ENCODE measurements at regions not wholly inside any gene's neighbourhood (a gene's known extent, or its start where the extent isn't known, plus 50 kb on each side); places are given as distances from the start of the nearest gene placed in this dataset.

- Histone ChIP-seq H3K9me3 (no peaks in the 10 kb centered on the region), H3K36me3 (no peaks in the 10 kb centered on the region), H3K27me3 (no peaks in the 10 kb centered on the region), H3K4me3 (replicated peaks in 1 of 3) (no peak overlapping the region), H3K27ac (no peak overlapping the region), H3K4me1 (no peaks in the 10 kb centered on the region)
- 81 to 86% methylated on average over 1 of the region's 1 CpG for WGBS, 2 donors
- intact Hi-C loops (cut with DNase I), result no loop called here
- DNase-seq, result no peak
- TF ChIP-seq POLR2A (IDR thresholded peaks at IDR 0.05) (no peak), CTCF (IDR thresholded peaks at IDR 0.05) (no peak)
Measured at GRCh38 chr2:114170070-114170469, 272.4 kb upstream of the DPP10 start.

- DNase-seq, result no peak
- intact Hi-C loops (cut with DNase I), result no loop called here
- Histone ChIP-seq H3K4me3 (replicated peaks in 1 of 3) (no peak overlapping the region), H3K36me3 (no peaks in the 10 kb centered on the region), H3K4me1 (no peaks in the 10 kb centered on the region), H3K27me3 (no peaks in the 10 kb centered on the region), H3K27ac (no peak overlapping the region), H3K9me3 (no peaks in the 10 kb centered on the region)
- TF ChIP-seq POLR2A (IDR thresholded peaks at IDR 0.05) (no peak), CTCF (IDR thresholded peaks at IDR 0.05) (no peak)
- WGBS, 2 donors, result 85 to 92% methylated on average over 1 of the region's 1 CpG
Measured at GRCh38 chr2:114175507-114175906, 266.9 kb upstream of the DPP10 start.

GRCh38 chr2:114185501-114185900, 256.9 kb upstream of the DPP10 start:
- no peak overlapping the region for H3K27ac ChIP-seq
- H3K36me3 ChIP-seq, result no peaks in the 10 kb centered on the region
- H3K4me3 ChIP-seq (replicated peaks in 1 of 3), result no peak overlapping the region
- intact Hi-C loops (cut with DNase I), result no loop called here
- 72 to 81% methylated on average over 2 of the region's 2 CpGs for WGBS, 2 donors
- no peaks in the 10 kb centered on the region for H3K9me3 ChIP-seq
- H3K4me1 ChIP-seq, result no peaks in the 10 kb centered on the region
- DNase-seq, result no peak
- H3K27me3 ChIP-seq, result no peaks in the 10 kb centered on the region
- TF ChIP-seq POLR2A (IDR thresholded peaks at IDR 0.05) (no peak), CTCF (IDR thresholded peaks at IDR 0.05) (no peak)

- Histone ChIP-seq H3K4me3 (replicated peaks in 1 of 3) (no peak overlapping the region), H3K9me3 (no peaks in the 10 kb centered on the region), H3K4me1 (no peaks in the 10 kb centered on the region), H3K36me3 (no peaks in the 10 kb centered on the region), H3K27me3 (no peaks in the 10 kb centered on the region), H3K27ac (no peak overlapping the region)
- DNase-seq, result no peak
- 77 to 80% methylated on average over 5 of the region's 5 CpGs for WGBS, 2 donors
- intact Hi-C loops (cut with DNase I), result no loop called here
- TF ChIP-seq CTCF (IDR thresholded peaks at IDR 0.05) (no peak), POLR2A (IDR thresholded peaks at IDR 0.05) (no peak)
Measured at GRCh38 chr2:114192362-114192761, 250.1 kb upstream of the DPP10 start.

- intact Hi-C loops (cut with DNase I), result no loop called here
- DNase-seq, result no peak
- Histone ChIP-seq H3K36me3 (no peaks in the 10 kb centered on the region), H3K27ac (no peak overlapping the region), H3K4me3 (replicated peaks in 1 of 3) (no peak overlapping the region), H3K27me3 (no peaks in the 10 kb centered on the region), H3K9me3 (no peaks in the 10 kb centered on the region), H3K4me1 (no peaks in the 10 kb centered on the region)
- 81 to 84% methylated on average over 3 of the region's 3 CpGs for WGBS, 2 donors
- TF ChIP-seq CTCF (IDR thresholded peaks at IDR 0.05), result no peak
- no peak for TF ChIP-seq POLR2A (IDR thresholded peaks at IDR 0.05)
Measured at GRCh38 chr2:114201781-114202180, 240.7 kb upstream of the DPP10 start.

Measured in thyroid gland (tissue), 4 donors.